ENCODE measurements at regions not wholly inside any gene's neighbourhood (a gene's known extent, or its start where the extent isn't known, plus 50 kb on each side); places are given as distances from the start of the nearest gene placed in this dataset.

DNA sequence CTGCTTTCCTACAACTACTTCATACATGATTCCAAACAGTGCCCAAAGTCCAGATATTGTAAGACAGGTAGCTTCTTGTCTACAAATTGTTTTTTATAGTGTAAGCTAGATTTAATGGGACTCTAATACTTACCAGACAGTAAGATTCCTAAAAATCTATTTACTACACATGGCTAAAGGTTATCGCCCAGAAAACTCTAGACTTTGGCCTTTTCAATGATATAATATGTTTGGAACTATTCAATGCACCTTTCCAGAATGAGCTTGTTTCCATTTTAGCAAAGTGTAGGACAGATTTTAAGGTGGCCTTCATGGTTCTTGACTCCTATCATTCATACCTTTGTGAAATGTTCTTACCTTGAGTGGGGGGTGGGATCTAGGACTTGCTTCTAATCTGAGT lies 951.0 kb downstream of the SORCS1 start:
- TF ChIP-seq, protein P1, sequence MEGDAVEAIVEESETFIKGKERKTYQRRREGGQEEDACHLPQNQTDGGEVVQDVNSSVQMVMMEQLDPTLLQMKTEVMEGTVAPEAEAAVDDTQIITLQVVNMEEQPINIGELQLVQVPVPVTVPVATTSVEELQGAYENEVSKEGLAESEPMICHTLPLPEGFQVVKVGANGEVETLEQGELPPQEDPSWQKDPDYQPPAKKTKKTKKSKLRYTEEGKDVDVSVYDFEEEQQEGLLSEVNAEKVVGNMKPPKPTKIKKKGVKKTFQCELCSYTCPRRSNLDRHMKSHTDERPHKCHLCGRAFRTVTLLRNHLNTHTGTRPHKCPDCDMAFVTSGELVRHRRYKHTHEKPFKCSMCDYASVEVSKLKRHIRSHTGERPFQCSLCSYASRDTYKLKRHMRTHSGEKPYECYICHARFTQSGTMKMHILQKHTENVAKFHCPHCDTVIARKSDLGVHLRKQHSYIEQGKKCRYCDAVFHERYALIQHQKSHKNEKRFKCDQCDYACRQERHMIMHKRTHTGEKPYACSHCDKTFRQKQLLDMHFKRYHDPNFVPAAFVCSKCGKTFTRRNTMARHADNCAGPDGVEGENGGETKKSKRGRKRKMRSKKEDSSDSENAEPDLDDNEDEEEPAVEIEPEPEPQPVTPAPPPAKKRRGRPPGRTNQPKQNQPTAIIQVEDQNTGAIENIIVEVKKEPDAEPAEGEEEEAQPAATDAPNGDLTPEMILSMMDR (IDR thresholded peaks at IDR 0.05; ENCODE audit: borderline replicate concordance, insufficient read depth, low read depth, low read length), result no peak
- no peak overlapping the region for H3K4me3 ChIP-seq (ENCODE audit: low read depth, low read length)

DNA sequence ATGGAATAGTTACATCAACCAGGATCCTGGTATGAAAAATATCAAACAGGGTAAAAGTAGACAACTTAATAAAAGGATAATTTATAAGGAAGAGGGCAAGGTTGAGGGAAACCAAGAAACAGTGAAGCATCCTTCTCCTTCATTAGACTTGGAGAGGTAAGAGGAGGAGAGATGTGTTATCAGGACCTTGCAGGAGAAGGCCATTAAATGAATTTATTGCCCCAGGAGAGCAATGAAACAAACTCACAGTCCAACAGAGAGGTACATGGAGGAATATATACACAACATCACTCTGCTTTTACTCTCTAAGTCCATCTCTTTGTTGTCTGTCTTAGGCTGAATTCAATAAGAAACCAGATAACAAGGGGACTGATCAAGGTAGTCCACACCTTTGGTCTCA lies 966.2 kb downstream of the SORCS1 start:
- TF ChIP-seq, protein P1 (IDR thresholded peaks at IDR 0.05; ENCODE audit: borderline replicate concordance, insufficient read depth, low read depth, low read length), result no peak
- H3K4me3 ChIP-seq (ENCODE audit: low read depth, low read length), result no peak overlapping the region

DNA sequence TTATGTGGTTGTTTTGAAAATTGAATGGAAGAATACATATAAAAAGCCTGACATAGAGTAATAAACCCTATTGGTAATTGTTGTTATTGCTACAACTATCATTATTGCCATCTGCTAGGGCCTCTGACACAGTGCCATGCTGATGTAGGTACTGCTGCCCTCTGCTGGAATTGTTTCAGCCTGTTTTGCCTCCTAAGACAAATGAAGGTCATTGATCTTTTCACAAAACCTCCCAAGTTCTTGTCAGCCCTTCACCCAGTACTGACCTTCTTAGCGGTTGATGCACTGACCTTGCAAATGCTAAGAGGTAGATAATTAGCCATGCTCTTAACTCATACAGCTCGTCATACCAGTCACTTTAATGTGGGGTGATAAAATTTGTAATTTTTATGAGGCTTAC lies 975.2 kb downstream of the SORCS1 start:
- TF ChIP-seq, protein P1 (IDR thresholded peaks at IDR 0.05; ENCODE audit: borderline replicate concordance, insufficient read depth, low read depth, low read length), result peak; percentile 47; the same call in 1 of the 2 replicates
- no peak overlapping the region for H3K4me3 ChIP-seq (ENCODE audit: low read depth, low read length)

DNA sequence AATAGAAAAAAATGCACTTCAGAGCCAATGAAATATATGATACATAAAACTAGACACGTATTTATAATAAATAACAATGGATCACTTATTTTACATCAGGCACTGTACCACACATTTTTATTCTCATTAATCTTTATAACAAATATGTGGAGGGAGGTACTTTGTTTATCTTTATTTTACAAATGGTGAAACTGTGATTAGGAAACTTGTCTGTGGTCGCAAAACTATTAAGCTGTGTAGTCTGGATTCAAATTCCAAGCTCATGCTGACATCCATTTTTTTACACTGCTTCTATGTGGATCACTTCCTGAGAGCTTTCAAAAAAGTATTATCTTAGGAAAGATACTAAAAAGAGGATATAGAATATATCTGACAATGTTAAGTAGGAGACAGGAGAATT lies 978.6 kb downstream of the SORCS1 start:
- TF ChIP-seq, protein P1 (IDR thresholded peaks at IDR 0.05; ENCODE audit: borderline replicate concordance, insufficient read depth, low read depth, low read length), result no peak

DNA sequence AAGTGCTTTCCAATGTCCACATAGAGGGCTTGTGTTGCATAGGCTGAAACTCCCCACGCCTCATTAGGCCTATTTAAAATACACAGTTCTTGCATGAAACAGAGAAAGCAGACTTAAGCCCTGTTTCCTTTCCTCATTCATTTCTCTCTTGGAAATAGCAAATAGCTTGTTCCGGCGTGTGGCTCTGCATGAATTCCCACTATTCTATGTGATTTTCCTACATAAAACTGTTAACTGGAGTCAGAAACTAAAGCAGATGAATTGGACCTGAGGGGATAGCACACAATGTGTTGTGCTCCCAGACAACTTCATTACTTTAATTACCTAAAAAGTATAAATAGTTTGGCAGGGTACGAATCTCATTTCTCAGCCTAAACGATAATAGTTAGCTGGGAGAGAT lies 981.5 kb downstream of the SORCS1 start:
- TF ChIP-seq, protein P1 (IDR thresholded peaks at IDR 0.05; ENCODE audit: borderline replicate concordance, insufficient read depth, low read depth, low read length), result no peak
- no peak overlapping the region for H3K4me3 ChIP-seq (ENCODE audit: low read depth, low read length)

More for the DNA sequence above, 978.6 kb downstream of the SORCS1 start:
- no peak overlapping the region for H3K4me3 ChIP-seq (ENCODE audit: low read depth, low read length)

DNA sequence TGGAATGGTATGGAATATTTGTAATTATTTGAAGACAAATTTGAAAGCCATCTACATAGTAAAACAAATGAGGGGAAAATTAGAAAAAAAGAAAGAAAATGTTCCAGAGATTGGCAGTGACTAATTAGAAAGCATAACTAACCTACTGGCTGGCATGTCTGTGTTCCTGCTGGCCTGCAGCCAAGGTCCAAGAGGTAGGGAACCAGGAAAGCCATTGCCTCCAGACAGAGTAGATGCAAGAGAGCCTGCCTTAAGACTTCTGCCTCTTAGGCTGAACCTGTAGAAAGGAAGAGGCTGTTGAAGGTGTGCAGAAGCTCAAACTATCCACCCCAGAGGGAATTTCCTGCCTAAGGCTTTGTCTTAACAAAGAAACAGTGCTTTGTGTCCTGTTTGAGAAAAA lies 982.0 kb downstream of the SORCS1 start:
- TF ChIP-seq, protein P1 (IDR thresholded peaks at IDR 0.05; ENCODE audit: borderline replicate concordance, insufficient read depth, low read depth, low read length), result no peak
- H3K4me3 ChIP-seq (ENCODE audit: low read depth, low read length), result no peak overlapping the region

DNA sequence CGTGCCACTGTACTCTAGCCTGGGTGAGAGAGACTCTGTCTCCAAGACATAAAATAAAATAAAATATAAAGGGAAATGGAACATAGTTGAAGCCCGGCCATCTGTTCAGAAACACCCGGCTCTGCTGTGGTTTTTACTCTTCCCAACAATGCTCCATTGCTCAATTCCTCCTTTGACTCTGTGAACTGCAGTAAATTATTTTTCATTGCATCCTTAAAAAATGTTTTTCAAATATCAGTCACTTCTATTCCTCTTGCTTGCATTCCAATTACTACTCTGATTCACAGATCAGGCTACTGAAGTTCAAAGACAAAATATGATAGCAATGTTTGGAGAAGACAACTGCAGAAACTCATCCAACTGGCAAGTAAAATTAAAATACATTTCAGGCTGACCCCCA lies 983.0 kb downstream of the SORCS1 start:
- TF ChIP-seq, protein P1 (IDR thresholded peaks at IDR 0.05; ENCODE audit: borderline replicate concordance, insufficient read depth, low read depth, low read length), result no peak
- no peak overlapping the region for H3K4me3 ChIP-seq (ENCODE audit: low read depth, low read length)

Measured in GM12875 (cell line).